Neutrophil (primary cell): ENCODE measurements at regions not wholly inside any gene's neighbourhood (a gene's known extent, or its start where the extent isn't known, plus 50 kb on each side); places are given as distances from the start of the nearest gene placed in this dataset.

ENCODE experiments used
- H3K27ac ChIP-seq: fragments of 200-600 bp; sonication (generic); 2 replicates; pipeline ENCODE4 v1.5.1; 2016; ENCODE audit warnings: mild to moderate bottlenecking, moderate library complexity
- H3K27me3 ChIP-seq: fragments of 200-600 bp; sonication (generic); 2 replicates; pipeline ENCODE4 v1.6.0; 2016; ENCODE audit warnings: mild to moderate bottlenecking
- H3K36me3 ChIP-seq: fragments of 200-600 bp; sonication (generic); 2 replicates; pipeline ENCODE4 v1.5.1; 2017
- H3K4me1 ChIP-seq, 2 experiments: fragments of 200-600 bp in 1 of 2; sonication (generic) in 1 of 2; 1 replicate in 1 of 2; 2 replicates in 1 of 2; pipeline versions ENCODE4 v1.5.1 to v1.6.1; 2013 to 2016; ENCODE audit warnings: low read depth in 1 of 2, low read length in 1 of 2, mild to moderate bottlenecking in 1 of 2, moderate library complexity in 1 of 2; ENCODE audit not compliant: control insufficient read depth in 1 of 2, insufficient read depth in 1 of 2
- H3K4me3 ChIP-seq, 2 experiments: fragments of 200-600 bp in 1 of 2; sonication (generic) in 1 of 2; 1 replicate in 1 of 2; 2 replicates in 1 of 2; pipeline ENCODE4 v1.5.1; 2013 to 2016; ENCODE audit warnings: low read depth in 1 of 2, low read length in 1 of 2, mild to moderate bottlenecking in 1 of 2, moderate library complexity in 1 of 2
- H3K9me3 ChIP-seq: fragments of 200-600 bp; sonication (generic); 2 replicates; pipeline ENCODE4 v1.5.1; 2016
- CTCF ChIP-seq: fragments of 200-600 bp; sonication (generic); IDR thresholded peaks from 2 replicates; pipeline ENCODE4 v1.5.1; 2016; ENCODE audit warnings: antibody characterized with exemption

- no peak for TF ChIP-seq CTCF
These were observed 115.0 kb upstream of the TPRG1 start for GRCh38 chr3:189056646-189057335.

GRCh38 chr3:189057369-189057768 is 114.4 kb upstream of the TPRG1 start:
- Histone ChIP-seq H3K27me3 (no peaks in the 10 kb centered on the region), H3K4me1 (peaks cover 0 to 4% of the 10 kb centered on the region in 2 experiments), H3K4me3 (no peak overlapping the region), H3K9me3 (no peaks in the 10 kb centered on the region), H3K27ac (no peak overlapping the region), H3K36me3 (no peaks in the 10 kb centered on the region)
- TF ChIP-seq CTCF, result no peak

More at GRCh38 chr3:189056646-189057335, 115.0 kb upstream of the TPRG1 start:
- Histone ChIP-seq H3K27ac (no peak overlapping the region), H3K36me3 (no peaks in the 10 kb centered on the region), H3K4me3 (no peak overlapping the region), H3K9me3 (no peaks in the 10 kb centered on the region), H3K4me1 (peaks cover 0 to 4% of the 10 kb centered on the region in 2 experiments), H3K27me3 (no peaks in the 10 kb centered on the region)

- Histone ChIP-seq H3K27ac (no peak overlapping the region), H3K27me3 (no peaks in the 10 kb centered on the region), H3K9me3 (no peaks in the 10 kb centered on the region), H3K4me3 (no peak overlapping the region), H3K4me1 (peaks cover 0 to 4% of the 10 kb centered on the region in 2 experiments), H3K36me3 (no peaks in the 10 kb centered on the region)
- no peak for TF ChIP-seq CTCF
These were observed 113.7 kb upstream of the TPRG1 start for GRCh38 chr3:189058071-189058470.

GRCh38 chr3:189070965-189071364 is 100.8 kb upstream of the TPRG1 start:
- Histone ChIP-seq H3K27me3 (no peaks in the 10 kb centered on the region), H3K9me3 (no peaks in the 10 kb centered on the region)
- no peak for TF ChIP-seq CTCF

GRCh38 chr3:189071446-189071845 is 100.3 kb upstream of the TPRG1 start:
- no peaks in the 10 kb centered on the region for H3K9me3 ChIP-seq

More at GRCh38 chr3:189070965-189071364, 100.8 kb upstream of the TPRG1 start:
- Histone ChIP-seq H3K4me3 (no peak overlapping the region), H3K4me1 (no peaks in the 10 kb centered on the region), H3K27ac (no peak overlapping the region), H3K36me3 (no peaks in the 10 kb centered on the region)

More at GRCh38 chr3:189071446-189071845, 100.3 kb upstream of the TPRG1 start:
- no peak for TF ChIP-seq CTCF
- Histone ChIP-seq H3K27me3 (no peaks in the 10 kb centered on the region), H3K27ac (no peak overlapping the region), H3K36me3 (no peaks in the 10 kb centered on the region), H3K4me1 (no peaks in the 10 kb centered on the region), H3K4me3 (no peak overlapping the region)
